GM12878 (cell line): ENCODE measurements at regions not wholly inside any gene's neighbourhood (a gene's known extent, or its start where the extent isn't known, plus 50 kb on each side); places are given as distances from the start of the nearest gene placed in this dataset.

Source experiments
- ATAC-seq: fragments of 200-7000 bp; cut with Tn5 transposase; 3 replicates; pipeline ENCODE4 v1.9.1; 2020; ENCODE audit warnings: mild to moderate bottlenecking, moderate library complexity
- BruUV-seq: library from RNA; stranded (reverse); fragments of 400-500 nt; replicated peaks from 2 replicates; lab custom pipeline; 2021; lab: Mats Ljungman, UMichigan
- CTCF ChIA-PET: fragments of 300-600 bp; sonication (Branson Sonifier 250); formaldehyde crosslinking; extraction: SDS; loops from one replicate; lab custom pipeline; 2021; ENCODE audit warnings: inconsistent platforms; lab: Yijun Ruan, JAX
- POLR2A ChIA-PET: fragments of 350-600 bp; formaldehyde crosslinking; extraction: SDS; loops from one replicate; lab custom pipeline; 2021; ENCODE audit warnings: inconsistent platforms; lab: Charles Lee
- RAD21 ChIA-PET: fragments of 300-600 bp; sonication (Branson Sonifier 250); formaldehyde crosslinking; loops from one replicate; lab custom pipeline; 2023; ENCODE audit warnings: antibody characterized with exemption; ENCODE audit not compliant: unreplicated experiment; lab: Charles Lee
- SMC1A ChIA-PET: fragments of 300-600 bp; sonication (Branson Sonifier 250); formaldehyde crosslinking; loops from one replicate; lab custom pipeline; 2023; ENCODE audit not compliant: unreplicated experiment, uncharacterized antibody; lab: Charles Lee
- DNase-seq: peaks from one replicate; pipeline ENCODE4 v3.0.0-alpha.2; 2011; ENCODE audit warnings: low read depth, low spot score
- FAIRE-seq: peaks from 3 replicates; lab custom pipeline; 2011; peaks lifted over from hg19 to GRCh38; lab: Jason Lieb, UNC
- H2AFZ ChIP-seq: 2 replicates; pipeline ENCODE4 v1.6.0; 2011; ENCODE audit warnings: low read depth, low read length, control low read depth; ENCODE audit not compliant: control insufficient read depth
- H3K27ac ChIP-seq: 2 replicates; pipeline ENCODE4 v1.5.1; 2011; ENCODE audit warnings: control low read depth; ENCODE audit not compliant: control insufficient read depth, insufficient read depth
- H3K27me3 ChIP-seq, 2 experiments: replicated peaks in 1 of 2; 2 replicates each; pipeline versions ENCODE4 v1.6.0 to v1.6.1; 2011; ENCODE audit warnings: low read length in 1 of 2; ENCODE audit not compliant: control insufficient read depth in 2 of 2, insufficient read depth in 2 of 2
- H3K36me3 ChIP-seq, 2 experiments: 2 replicates each; pipeline ENCODE4 v1.5.1; 2011; ENCODE audit warnings: low read length in 1 of 2; ENCODE audit not compliant: control insufficient read depth in 2 of 2, insufficient read depth in 2 of 2
- H3K4me1 ChIP-seq: 2 replicates; pipeline ENCODE4 v1.6.1; 2011; ENCODE audit warnings: mild to moderate bottlenecking, low read length, moderate library complexity, mixed read lengths; ENCODE audit not compliant: control insufficient read depth, insufficient read depth
- H3K4me2 ChIP-seq: 2 replicates; pipeline ENCODE4 v1.6.0; 2011; ENCODE audit warnings: control low read depth; ENCODE audit not compliant: control insufficient read depth, insufficient read depth
- H3K4me3 ChIP-seq: fragments of 200-600 bp; sonication (generic); 2 replicates; pipeline ENCODE4 v1.5.1; 2016
- H3K79me2 ChIP-seq: 2 replicates; pipeline ENCODE4 v1.6.0; 2011; ENCODE audit warnings: low read length; ENCODE audit not compliant: control insufficient read depth, insufficient read depth
- H3K9ac ChIP-seq: 2 replicates; pipeline ENCODE4 v1.8.0; 2011; ENCODE audit warnings: low read length, control low read depth, mixed read lengths; ENCODE audit not compliant: control insufficient read depth, insufficient read depth
- H3K9me3 ChIP-seq: replicated peaks from 3 replicates; pipeline ENCODE4 v1.5.1; 2011; ENCODE audit warnings: mild to moderate bottlenecking, low read length; ENCODE audit not compliant: control insufficient read depth, insufficient read depth
- H4K20me1 ChIP-seq: 2 replicates; pipeline ENCODE4 v1.6.0; 2011; ENCODE audit not compliant: control insufficient read depth, insufficient read depth
- CEBPZ ChIP-seq: fragments of 150-350 bp; IDR thresholded peaks from 2 replicates; pipeline ENCODE4 v1.6.1; 2016; ENCODE audit warnings: low read depth, low read length
- KDM1A ChIP-seq: fragments of 200-600 bp; sonication (generic); IDR thresholded peaks from 2 replicates; pipeline ENCODE4 v1.6.1; 2016; ENCODE audit warnings: borderline replicate concordance
- MEF2A ChIP-seq: IDR thresholded peaks from 2 replicates; pipeline ENCODE4 v1.6.1; 2011; ENCODE audit warnings: low read depth, mild to moderate bottlenecking, low read length, moderate library complexity; ENCODE audit not compliant: insufficient read depth
- NKRF ChIP-seq: fragments of 450-650 bp; conservative IDR thresholded peaks from 2 replicates; pipeline ENCODE4 v1.6.1; 2017; ENCODE audit warnings: mild to moderate bottlenecking, moderate library complexity
- PBX3 ChIP-seq: IDR thresholded peaks from 2 replicates; pipeline ENCODE4 v1.6.1; 2011; ENCODE audit warnings: mild to moderate bottlenecking, low read depth, low read length, moderate library complexity; ENCODE audit not compliant: insufficient replicate concordance
- POLR2AphosphoS2 ChIP-seq: IDR thresholded peaks from 2 replicates; pipeline ENCODE4 v1.6.1; 2011; ENCODE audit warnings: low read depth, mild to moderate bottlenecking, low read length, improper control_type of control experiment, moderate library complexity
- RUNX3 ChIP-seq: IDR thresholded peaks from 2 replicates; pipeline ENCODE4 v1.6.1; 2012; ENCODE audit warnings: low read length, inconsistent platforms
- SMC3 ChIP-seq: IDR thresholded peaks from 2 replicates; pipeline ENCODE4 v1.6.1; 2011; ENCODE audit warnings: low read length, improper control_type of control experiment, borderline replicate concordance
- SP1 ChIP-seq: IDR thresholded peaks from one replicate; pipeline ENCODE4 v1.6.1; 2011; ENCODE audit warnings: low read depth, low read length
- STAT1 ChIP-seq: fragments of 450-650 bp; conservative IDR thresholded peaks from 2 replicates; pipeline ENCODE4 v1.6.1; 2014; ENCODE audit warnings: antibody characterized with exemption, mild to moderate bottlenecking
- ZNF217 ChIP-seq: fragments of 450-650 bp; IDR thresholded peaks from 2 replicates; pipeline ENCODE4 v1.6.1; 2017; ENCODE audit warnings: antibody characterized with exemption, mild to moderate bottlenecking
- ZNF592 ChIP-seq: fragments of 450-650 bp; IDR thresholded peaks from 2 replicates; pipeline ENCODE4 v1.6.1; 2017; ENCODE audit warnings: mild to moderate bottlenecking, moderate library complexity
- WGBS: methylation state at CpG from one replicate; pipeline ENCODE4 v1.1.6; 2016; ENCODE audit warnings: low lambda C conversion rate; ENCODE audit not compliant: insufficient replicate concordance, insufficient coverage; ENCODE audit errors: missing lambda C conversion rate; 5-methylcytosine and 5-hydroxymethylcytosine counted together
- in situ Hi-C: fragments of 300-500 bp; cut with MboI; formaldehyde crosslinking; loops from 9 replicates; pipeline ENCODE4 v1.14.3; 2018; ENCODE audit warnings: mixed read lengths
- intact Hi-C: fragments of 100-400 bp; cut with micrococcal nuclease; formaldehyde crosslinking; loops from one replicate; pipeline ENCODE4 v1.14.2; 2022; ENCODE audit not compliant: unreplicated experiment

- TF ChIP-seq SP1 (no peak), SMC3 (no peak), PBX3 (no peak), STAT1 (no peak), NKRF (no peak), KDM1A (no peak), POLR2AphosphoS2 (no peak)
Measured at GRCh38 chr7:57364933-57365710, 84.9 kb upstream of the ZNF716 start (continued).

- RAD21 ChIA-PET, result no interaction called here
- no peak overlapping the region for H3K9ac ChIP-seq
- no peak for TF ChIP-seq MEF2A
- TF ChIP-seq CEBPZ, result no peak
- no peak for TF ChIP-seq RUNX3
- TF ChIP-seq ZNF217, result no peak
- TF ChIP-seq ZNF592, result no peak
Measured at GRCh38 chr7:57367171-57367570, 82.8 kb upstream of the ZNF716 start.

More at GRCh38 chr7:57367171-57367570, 82.8 kb upstream of the ZNF716 start:
- in situ Hi-C loops, result no loop called here
- H3K79me2 ChIP-seq, result no peaks in the 10 kb centered on the region
- H3K4me3 ChIP-seq, result no peak overlapping the region
- no peaks in the 10 kb centered on the region for H4K20me1 ChIP-seq
- no TSS peak for BruUV-seq
- no peak overlapping the region for H2AFZ ChIP-seq
- H3K4me2 ChIP-seq, result no peak overlapping the region
- H3K4me1 ChIP-seq, result no peaks in the 10 kb centered on the region
- H3K27me3 ChIP-seq, result no peaks in the 10 kb centered on the region
- intact Hi-C loops, result no loop called here
- H3K27ac ChIP-seq, result no peak overlapping the region
- 33% methylated on average over 6 of the region's 6 CpGs for WGBS
- no peaks in the 10 kb centered on the region; the same call in 2 of the 3 replicates for H3K9me3 ChIP-seq
- FAIRE-seq (no peak), ATAC-seq (no peak), DNase-seq (no peak)
- POLR2A ChIA-PET, result no interaction called here
- no peaks in the 10 kb centered on the region for H3K36me3 ChIP-seq
- CTCF ChIA-PET, result no interaction called here
- SMC1A ChIA-PET, result no interaction called here
